BLaER1 (cell line): ENCODE measurements at regions not wholly inside any gene's neighbourhood (a gene's known extent, or its start where the extent isn't known, plus 50 kb on each side); places are given as distances from the start of the nearest gene placed in this dataset.
A peak's percentile ranks its signal among the peaks of the same experiment; 100 is the strongest.

Experiments used
- H3K27ac ChIP-seq: shearing (Covaris generic); formaldehyde crosslinking; 2 replicates; pipeline ENCODE4 v1.8.1; 2022
- H3K27me3 ChIP-seq: shearing (Covaris generic); formaldehyde crosslinking; 2 replicates; pipeline ENCODE4 v1.8.1; 2022
- H3K36me3 ChIP-seq: shearing (Covaris generic); formaldehyde crosslinking; 2 replicates; pipeline ENCODE4 v1.8.1; 2022
- H3K4me1 ChIP-seq: shearing (Covaris generic); formaldehyde crosslinking; 2 replicates; pipeline ENCODE4 v1.8.1; 2022
- H3K4me2 ChIP-seq: shearing (Covaris generic); formaldehyde crosslinking; 2 replicates; pipeline ENCODE4 v1.8.1; 2022
- H3K4me3 ChIP-seq: shearing (Covaris generic); formaldehyde crosslinking; 2 replicates; pipeline ENCODE4 v1.8.1; 2022
- H3K9ac ChIP-seq: shearing (Covaris generic); formaldehyde crosslinking; 2 replicates; pipeline ENCODE4 v1.8.1; 2022
- H3K9me3 ChIP-seq: shearing (Covaris generic); formaldehyde crosslinking; 2 replicates; pipeline ENCODE4 v1.8.1; 2022
- H4K20me1 ChIP-seq: shearing (Covaris generic); formaldehyde crosslinking; 2 replicates; pipeline ENCODE4 v1.8.1; 2022
- Cebpa-rat ChIP-seq: shearing (Covaris generic); IDR thresholded peaks from 2 replicates; pipeline ENCODE4 v1.8.1; 2022

DNA sequence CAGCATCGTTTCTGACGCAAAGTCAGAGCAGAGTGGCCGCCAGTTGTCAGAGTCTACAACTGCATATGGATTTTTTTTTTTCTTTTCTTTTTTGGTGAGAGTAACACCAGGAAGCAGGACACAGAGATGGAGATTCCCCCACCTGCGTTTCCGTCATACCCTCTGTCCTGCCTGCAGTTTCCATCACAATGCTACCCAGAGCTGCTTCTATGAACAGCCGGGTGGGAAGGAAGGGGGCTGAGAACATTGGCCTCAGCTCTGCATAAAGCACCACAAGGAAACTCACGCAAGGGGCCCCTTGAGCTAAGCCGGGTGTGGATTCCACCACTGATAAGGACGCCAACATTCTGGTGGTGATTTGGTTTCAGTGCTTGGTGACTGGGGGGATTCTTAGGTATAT, 183.5 kb upstream of the AFDN start:
- TF ChIP-seq Cebpa-rat = no peak
- no peaks in the 10 kb centered on the region for H4K20me1 ChIP-seq
- peaks cover 52% of the 10 kb centered on the region for H3K4me1 ChIP-seq
- H3K4me2 ChIP-seq = peak overlapping the region; percentile 94
- H3K4me3 ChIP-seq = no peak overlapping the region
- peak overlapping the region; percentile 76; the same call in 1 of the 2 replicates for H3K27ac ChIP-seq
- H3K9ac ChIP-seq = no peak overlapping the region
- no peaks in the 10 kb centered on the region for H3K27me3 ChIP-seq
- no peaks in the 10 kb centered on the region for H3K36me3 ChIP-seq
- H3K9me3 ChIP-seq = peaks cover 9% of the 10 kb centered on the region; the same call in 1 of the 2 replicates

DNA sequence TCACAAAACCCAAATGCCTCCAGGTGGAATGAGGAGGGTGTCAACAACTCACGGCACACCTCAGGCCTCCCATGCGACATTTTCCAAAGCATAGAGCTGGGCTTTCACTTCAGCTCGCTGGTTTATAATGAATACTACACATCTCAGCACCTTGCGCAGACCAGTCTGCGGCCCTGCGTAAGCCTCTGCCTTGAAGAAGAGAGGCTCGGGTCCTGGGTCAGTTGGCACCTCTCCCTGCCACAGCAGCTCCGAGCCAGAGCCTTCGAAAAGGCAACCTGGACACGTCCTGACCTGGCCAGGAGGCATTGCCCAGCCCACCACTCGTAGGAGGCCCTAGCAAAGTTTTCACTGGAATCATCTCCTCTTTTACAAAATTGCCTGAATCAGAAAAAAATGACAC, 183.0 kb upstream of the AFDN start:
- Histone ChIP-seq H3K4me1 (peaks cover 55% of the 10 kb centered on the region), H3K36me3 (no peaks in the 10 kb centered on the region), H3K4me2 (peak overlapping the region; percentile 94), H3K9ac (no peak overlapping the region), H3K4me3 (no peak overlapping the region), H4K20me1 (no peaks in the 10 kb centered on the region), H3K9me3 (peaks cover 9% of the 10 kb centered on the region; the same call in 1 of the 2 replicates), H3K27me3 (no peaks in the 10 kb centered on the region), H3K27ac (peak overlapping the region; percentile 76; the same call in 1 of the 2 replicates)
- no peak for TF ChIP-seq Cebpa-rat

- Histone ChIP-seq H3K9me3 (peaks cover 9% of the 10 kb centered on the region; the same call in 1 of the 2 replicates), H3K4me1 (peaks cover 58% of the 10 kb centered on the region), H3K4me3 (peak overlapping the region; percentile 51), H3K27me3 (no peaks in the 10 kb centered on the region), H4K20me1 (no peaks in the 10 kb centered on the region), H3K9ac (peak overlapping the region; percentile 42; the same call in 1 of the 2 replicates), H3K36me3 (no peaks in the 10 kb centered on the region), H3K4me2 (peak overlapping the region; percentile 94), H3K27ac (peak overlapping the region; percentile 76)
- TF ChIP-seq Cebpa-rat = no peak
Observed at GRCh38 chr6:167644412-167645132, 182.1 kb upstream of the AFDN start.

DNA sequence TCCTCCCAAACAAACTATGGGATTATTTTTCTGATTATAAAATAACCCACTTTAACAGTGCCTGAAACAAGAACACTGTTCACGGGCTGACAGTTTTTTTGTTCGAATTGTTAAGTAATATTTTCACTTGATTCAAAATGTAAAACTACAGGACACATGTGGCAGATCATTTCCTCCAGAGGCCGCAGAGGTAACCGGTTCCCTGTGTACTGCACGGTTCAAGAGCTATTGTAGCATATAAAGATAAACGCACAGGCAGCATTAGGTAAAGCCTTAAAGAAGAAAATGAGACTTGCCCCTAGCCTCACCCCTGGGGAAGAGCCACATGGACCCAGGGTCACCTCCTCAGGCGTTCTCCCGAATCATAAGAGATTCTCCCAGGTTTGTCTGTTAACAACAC, 181.3 kb upstream of the AFDN start:
- Histone ChIP-seq H3K4me3 (peak overlapping the region; percentile 51), H3K4me1 (peaks cover 66% of the 10 kb centered on the region), H3K9ac (peak overlapping the region; percentile 42; the same call in 1 of the 2 replicates), H3K4me2 (peak overlapping the region; percentile 94), H3K27ac (peak overlapping the region; percentile 76), H3K27me3 (no peaks in the 10 kb centered on the region), H3K9me3 (peaks cover 9% of the 10 kb centered on the region; the same call in 1 of the 2 replicates), H4K20me1 (no peaks in the 10 kb centered on the region), H3K36me3 (no peaks in the 10 kb centered on the region)
- TF ChIP-seq Cebpa-rat = no peak

DNA sequence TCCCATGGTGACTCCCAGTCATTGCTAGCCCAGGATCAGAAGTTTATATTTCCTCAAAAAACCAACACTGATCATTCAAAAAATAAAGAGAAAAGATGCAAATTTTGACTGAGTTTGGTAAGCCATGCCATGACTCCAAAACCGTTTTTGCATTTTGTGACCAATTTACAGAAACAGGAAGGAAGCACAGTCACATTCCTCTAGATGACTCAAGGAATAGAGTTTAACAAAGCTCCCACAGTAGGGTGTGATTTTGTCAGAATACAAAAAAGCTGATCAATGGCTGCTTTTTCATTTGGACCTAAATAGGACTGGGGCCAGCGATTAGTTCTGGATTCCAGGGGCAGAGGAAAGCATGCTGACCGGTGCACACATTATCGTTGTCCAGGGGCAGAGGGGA, 179.4 kb upstream of the AFDN start:
- Histone ChIP-seq H4K20me1 (no peaks in the 10 kb centered on the region), H3K4me3 (no peak overlapping the region), H3K4me2 (peak overlapping the region; percentile 94), H3K9ac (no peak overlapping the region), H3K4me1 (peaks cover 80% of the 10 kb centered on the region), H3K27ac (no peak overlapping the region), H3K9me3 (peaks cover 7% of the 10 kb centered on the region; the same call in 1 of the 2 replicates), H3K27me3 (no peaks in the 10 kb centered on the region), H3K36me3 (no peaks in the 10 kb centered on the region)
- no peak for TF ChIP-seq Cebpa-rat

GRCh38 chr6:167647737-167648470, 178.8 kb upstream of the AFDN start:
- H3K27ac ChIP-seq = no peak overlapping the region
- H3K9ac ChIP-seq = no peak overlapping the region
- TF ChIP-seq Cebpa-rat = no peak
- H3K4me2 ChIP-seq = peak overlapping the region; percentile 94
- H3K27me3 ChIP-seq = no peaks in the 10 kb centered on the region
- H3K4me3 ChIP-seq = no peak overlapping the region
- H3K4me1 ChIP-seq = peaks cover 86% of the 10 kb centered on the region
- no peaks in the 10 kb centered on the region for H3K36me3 ChIP-seq
- H4K20me1 ChIP-seq = no peaks in the 10 kb centered on the region
- H3K9me3 ChIP-seq = 0 out of 2 replicates have a peak, but pooled peaks cover 6% of the 10 kb centered on the region

DNA sequence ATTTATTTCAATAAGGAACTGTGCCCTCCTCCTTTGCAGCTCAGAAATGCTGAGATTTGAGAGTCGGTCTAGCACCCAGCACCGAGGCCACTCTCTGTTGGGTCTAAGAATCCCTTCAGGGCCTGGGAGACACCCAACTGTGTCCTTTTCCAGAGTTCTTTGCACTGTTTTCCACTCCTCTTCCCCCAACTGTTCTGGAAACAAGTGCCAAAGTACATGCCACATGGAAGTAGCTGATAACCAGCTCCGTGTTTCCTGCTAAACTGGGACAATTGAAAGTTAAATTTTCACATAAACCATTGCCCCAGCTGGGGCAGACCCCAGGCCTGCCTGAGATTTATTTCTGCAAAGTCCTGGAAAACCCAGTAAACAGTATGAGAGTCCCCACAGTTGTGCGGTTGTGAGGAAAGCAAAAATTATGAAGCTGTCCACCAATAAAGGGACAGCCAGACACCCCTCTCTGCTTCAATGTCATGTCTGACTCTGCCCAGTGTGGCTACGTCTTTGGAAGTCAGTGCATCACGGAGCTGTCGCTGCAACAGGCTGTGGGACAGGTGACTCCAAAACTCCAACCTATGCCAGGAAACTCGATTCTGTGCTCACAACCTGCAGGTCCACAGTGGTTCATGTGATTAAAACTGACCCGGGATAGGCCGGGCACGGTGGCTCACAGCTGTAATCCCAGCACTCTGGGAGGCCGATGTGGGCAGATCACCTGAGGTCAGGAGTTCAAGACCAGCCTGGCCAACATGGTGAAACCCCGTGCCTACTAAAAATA, 178.0 kb upstream of the AFDN start:
- no peak overlapping the region for H3K9ac ChIP-seq
- H3K4me1 ChIP-seq = peaks cover 81% of the 10 kb centered on the region
- H3K4me3 ChIP-seq = no peak overlapping the region
- H4K20me1 ChIP-seq = no peaks in the 10 kb centered on the region
- no peaks in the 10 kb centered on the region for H3K27me3 ChIP-seq
- H3K9me3 ChIP-seq = 0 out of 2 replicates have a peak, but pooled peaks cover 5% of the 10 kb centered on the region
- H3K4me2 ChIP-seq = no peak overlapping the region
- no peaks in the 10 kb centered on the region for H3K36me3 ChIP-seq
- TF ChIP-seq Cebpa-rat = no peak
- H3K27ac ChIP-seq = no peak overlapping the region

DNA sequence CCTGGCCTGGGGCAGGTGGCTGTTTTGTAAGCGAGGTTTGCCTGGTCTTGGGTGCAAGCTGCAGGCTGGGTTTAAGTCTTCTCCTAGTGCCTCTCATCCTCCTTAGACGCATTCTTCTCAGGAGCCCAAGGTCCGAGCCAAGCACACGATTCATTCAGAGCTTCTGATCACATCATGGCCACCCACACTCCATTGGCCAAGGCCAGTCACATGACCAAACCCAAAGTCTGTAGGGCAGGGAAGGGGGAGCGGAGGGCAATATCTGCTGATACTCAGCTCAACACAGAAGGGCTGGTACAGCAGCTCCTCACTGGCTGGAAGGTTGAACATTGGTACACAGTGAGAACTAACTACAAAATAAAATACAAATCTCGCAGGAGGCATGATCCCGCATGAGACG, 177.2 kb upstream of the AFDN start:
- no peak overlapping the region for H3K9ac ChIP-seq
- H3K27ac ChIP-seq = no peak overlapping the region
- no peaks in the 10 kb centered on the region for H3K36me3 ChIP-seq
- peaks cover 73% of the 10 kb centered on the region for H3K4me1 ChIP-seq
- TF ChIP-seq Cebpa-rat = no peak
- peak overlapping the region; percentile 37 for H3K4me2 ChIP-seq
- H4K20me1 ChIP-seq = no peaks in the 10 kb centered on the region
- no peak overlapping the region for H3K4me3 ChIP-seq
- H3K27me3 ChIP-seq = no peaks in the 10 kb centered on the region
- 0 out of 2 replicates have a peak, but pooled peaks cover 5% of the 10 kb centered on the region for H3K9me3 ChIP-seq

DNA sequence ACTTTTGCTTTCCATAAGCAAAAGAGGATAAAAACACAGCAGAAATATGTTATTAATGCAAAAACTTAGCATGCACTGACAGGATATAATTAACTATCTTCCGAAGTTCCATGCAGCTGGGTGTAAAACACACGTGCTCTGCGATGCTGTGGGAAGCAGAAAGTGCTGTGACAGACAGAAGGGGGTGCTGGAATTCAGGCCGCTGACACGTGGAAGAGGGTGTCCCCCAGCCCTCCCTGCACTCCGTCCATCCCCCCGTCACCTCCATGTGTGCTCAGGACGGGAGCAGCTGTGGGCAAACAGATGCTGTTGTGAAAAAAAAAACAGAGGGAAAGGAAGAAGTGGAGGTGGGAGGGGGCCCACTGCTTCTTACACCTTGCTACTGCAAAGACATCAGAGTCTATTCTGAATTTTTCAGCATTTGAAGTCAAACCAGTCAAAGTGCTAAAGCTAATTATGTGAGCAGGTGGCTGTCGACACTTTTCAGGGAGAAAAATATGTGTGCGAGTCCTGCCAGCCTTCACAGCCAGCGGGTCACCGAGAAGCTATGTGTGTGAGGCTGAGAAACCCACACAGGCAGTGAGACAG, 175.9 kb upstream of the AFDN start:
- Histone ChIP-seq H3K4me3 (no peak overlapping the region), H3K27me3 (no peaks in the 10 kb centered on the region), H3K27ac (no peak overlapping the region), H3K9ac (no peak overlapping the region), H3K36me3 (no peaks in the 10 kb centered on the region), H4K20me1 (no peaks in the 10 kb centered on the region), H3K4me2 (0 out of 2 replicates have a peak overlapping the region, but pooled peaks have one; percentile 6), H3K9me3 (0 out of 2 replicates have a peak, but pooled peaks cover 5% of the 10 kb centered on the region), H3K4me1 (peaks cover 59% of the 10 kb centered on the region)
- no peak for TF ChIP-seq Cebpa-rat
